T-helper 2 cell treated with Interferon-gamma antibody and Interleukin-4, amounts not matched to agents 5 μg/mL and 100 μg/mL, for 36 hours (primary cell): ENCODE measurements at regions not wholly inside any gene's neighbourhood (a gene's known extent, or its start where the extent isn't known, plus 50 kb on each side); places are given as distances from the start of the nearest gene placed in this dataset.

Source experiments
- DNase-seq: peaks from one replicate; pipeline ENCODE4 v3.0.0; 2021; ENCODE audit warnings: low spot score
- H3K27ac Mint-ChIP-seq: one replicate; pipeline ENCODE4 v1.8.0; 2021; ENCODE audit warnings: mild to moderate bottlenecking, mixed read lengths
- H3K27me3 Mint-ChIP-seq: one replicate; pipeline ENCODE4 v1.8.0; 2021; ENCODE audit warnings: low read depth, mixed read lengths
- H3K36me3 Mint-ChIP-seq: one replicate; pipeline ENCODE4 v1.8.0; 2021; ENCODE audit warnings: low read depth, mixed read lengths
- H3K4me1 Mint-ChIP-seq: one replicate; pipeline ENCODE4 v1.8.0; 2021; ENCODE audit warnings: low read depth, mixed read lengths
- H3K4me3 Mint-ChIP-seq: one replicate; pipeline ENCODE4 v1.8.0; 2022; ENCODE audit warnings: mild to moderate bottlenecking, moderate library complexity, mixed read lengths
- H3K9me3 Mint-ChIP-seq: one replicate; pipeline ENCODE4 v1.8.0; 2021; ENCODE audit warnings: mixed read lengths

DNA sequence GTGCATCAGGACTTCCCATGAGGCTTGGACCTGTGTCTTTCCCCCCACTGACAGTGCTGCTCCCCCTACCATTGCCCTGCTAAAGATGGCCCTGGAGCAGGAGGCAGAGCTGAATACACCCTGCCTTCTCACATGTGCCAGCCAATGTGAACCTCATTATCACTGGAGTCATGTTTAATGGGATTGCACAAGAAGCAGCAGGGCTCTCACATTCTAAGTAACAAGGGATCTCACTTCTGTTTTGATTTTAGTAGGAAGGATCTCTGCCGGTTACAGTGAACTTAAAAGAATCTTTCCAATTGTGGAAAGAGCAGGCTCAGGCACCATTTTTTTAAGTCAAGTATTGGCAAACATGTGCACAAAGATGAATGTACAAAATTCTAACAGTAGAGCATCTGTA is 322.1 kb upstream of the MEX3C start:
- Mint-ChIP-seq H3K4me3 (no peak overlapping the region), H3K27ac (no peak overlapping the region), H3K4me1 (peaks cover 10% of the 10 kb centered on the region), H3K9me3 (no peaks in the 10 kb centered on the region), H3K36me3 (no peaks in the 10 kb centered on the region), H3K27me3 (no peaks in the 10 kb centered on the region)
- no peak for DNase-seq

DNA sequence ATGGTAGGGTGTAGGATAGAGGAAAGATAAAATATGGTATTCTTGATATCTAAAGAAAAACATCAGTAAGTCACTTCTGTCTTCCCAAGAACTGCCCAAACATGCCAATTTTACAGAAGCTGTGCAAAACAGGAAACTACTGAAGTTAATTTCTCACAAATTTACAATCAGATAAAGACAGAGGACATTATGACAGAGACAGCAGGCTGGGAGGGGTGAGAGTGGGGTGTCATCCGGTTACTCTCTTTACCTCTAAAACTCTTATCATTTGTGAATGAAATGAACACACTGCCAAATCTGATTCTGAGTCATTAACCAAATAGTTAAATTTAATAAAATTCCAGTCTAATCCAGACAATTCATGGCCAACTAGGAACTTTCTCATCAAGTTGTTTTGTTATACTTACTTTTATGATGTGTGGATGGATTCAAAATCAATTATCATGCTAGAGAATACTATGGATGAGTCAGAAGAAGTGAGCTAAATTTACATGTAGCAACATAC is 323.2 kb upstream of the MEX3C start:
- Mint-ChIP-seq H3K36me3 (no peaks in the 10 kb centered on the region), H3K27ac (peak overlapping the region; percentile 7), H3K4me3 (no peak overlapping the region), H3K27me3 (no peaks in the 10 kb centered on the region), H3K4me1 (peaks cover 10% of the 10 kb centered on the region), H3K9me3 (no peaks in the 10 kb centered on the region)
- DNase-seq = peak; percentile 8

DNA sequence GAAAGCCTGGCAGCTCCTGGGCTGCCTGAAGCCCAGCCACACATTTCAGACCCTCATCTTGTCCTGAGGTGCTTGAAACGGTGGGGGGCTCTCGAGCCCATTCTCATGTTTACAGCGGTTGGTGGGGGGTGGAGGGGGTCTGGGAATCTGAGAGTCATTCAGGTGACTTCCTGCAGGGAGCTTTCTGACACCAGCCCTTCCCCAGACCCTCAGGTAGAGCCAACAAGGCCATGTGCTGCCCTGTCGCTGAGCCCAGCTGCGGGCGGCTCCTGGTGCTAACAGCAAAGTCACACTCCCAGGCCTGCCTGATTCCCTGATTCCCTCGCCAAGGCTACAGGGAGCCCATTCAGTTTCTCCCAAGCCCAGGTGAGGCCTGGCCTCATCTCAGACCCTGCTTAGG is 324.9 kb upstream of the MEX3C start:
- no peak overlapping the region for H3K4me3 Mint-ChIP-seq
- no peaks in the 10 kb centered on the region for H3K9me3 Mint-ChIP-seq
- H3K27me3 Mint-ChIP-seq = no peaks in the 10 kb centered on the region
- peaks cover 10% of the 10 kb centered on the region for H3K4me1 Mint-ChIP-seq
- H3K27ac Mint-ChIP-seq = no peak overlapping the region
- DNase-seq = no peak
- H3K36me3 Mint-ChIP-seq = no peaks in the 10 kb centered on the region

DNA sequence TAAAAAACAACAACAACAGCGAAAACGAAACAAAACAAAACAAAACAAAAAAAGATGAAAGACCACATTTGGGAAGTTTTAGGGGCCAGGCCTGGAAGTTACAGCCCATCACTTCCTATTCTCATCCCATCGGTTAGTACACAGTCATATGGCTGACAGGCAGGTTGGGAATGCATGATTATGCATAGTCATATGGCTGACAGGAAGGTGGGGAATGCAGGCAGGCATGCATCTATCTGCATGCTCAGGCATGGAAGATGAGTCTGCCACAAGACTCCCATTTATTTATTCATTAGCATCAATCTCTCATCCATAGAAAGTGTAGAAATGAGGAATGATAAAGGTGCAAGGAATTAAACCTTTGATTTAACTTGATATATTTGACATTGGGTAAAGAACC is 325.3 kb upstream of the MEX3C start:
- H3K36me3 Mint-ChIP-seq = no peaks in the 10 kb centered on the region
- DNase-seq = no peak
- no peak overlapping the region for H3K4me3 Mint-ChIP-seq
- no peaks in the 10 kb centered on the region for H3K27me3 Mint-ChIP-seq
- H3K9me3 Mint-ChIP-seq = no peaks in the 10 kb centered on the region
- no peak overlapping the region for H3K27ac Mint-ChIP-seq
- H3K4me1 Mint-ChIP-seq = peaks cover 10% of the 10 kb centered on the region

DNA sequence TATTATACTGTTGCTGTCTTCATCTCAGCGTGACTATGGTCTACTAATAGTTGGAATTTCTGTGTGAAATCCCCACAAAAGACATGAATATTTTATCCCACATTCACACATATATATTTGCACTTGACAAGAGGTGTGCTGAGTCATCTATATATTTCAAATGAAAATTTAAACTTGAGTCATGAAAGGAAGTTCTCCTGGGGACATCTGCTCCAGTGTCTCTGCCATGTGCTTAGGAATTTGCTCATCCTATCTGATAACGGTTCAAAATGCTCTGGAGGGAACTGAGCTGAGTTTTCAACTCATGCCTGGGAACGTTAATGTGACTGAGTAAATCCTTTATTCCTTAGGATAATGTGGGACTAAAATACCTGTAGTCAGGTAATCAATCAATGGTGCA is 326.2 kb upstream of the MEX3C start:
- H3K9me3 Mint-ChIP-seq = no peaks in the 10 kb centered on the region
- no peaks in the 10 kb centered on the region for H3K36me3 Mint-ChIP-seq
- peaks cover 10% of the 10 kb centered on the region for H3K4me1 Mint-ChIP-seq
- H3K27ac Mint-ChIP-seq = no peak overlapping the region
- no peak overlapping the region for H3K4me3 Mint-ChIP-seq
- DNase-seq = no peak
- no peaks in the 10 kb centered on the region for H3K27me3 Mint-ChIP-seq

- Mint-ChIP-seq H3K4me3 (no peak overlapping the region), H3K4me1 (peaks cover 4% of the 10 kb centered on the region), H3K36me3 (no peaks in the 10 kb centered on the region), H3K9me3 (no peaks in the 10 kb centered on the region), H3K27ac (no peak overlapping the region), H3K27me3 (no peaks in the 10 kb centered on the region)
- DNase-seq = no peak
These were observed 328.2 kb upstream of the MEX3C start for GRCh38 chr18:51525453-51526225.

DNA sequence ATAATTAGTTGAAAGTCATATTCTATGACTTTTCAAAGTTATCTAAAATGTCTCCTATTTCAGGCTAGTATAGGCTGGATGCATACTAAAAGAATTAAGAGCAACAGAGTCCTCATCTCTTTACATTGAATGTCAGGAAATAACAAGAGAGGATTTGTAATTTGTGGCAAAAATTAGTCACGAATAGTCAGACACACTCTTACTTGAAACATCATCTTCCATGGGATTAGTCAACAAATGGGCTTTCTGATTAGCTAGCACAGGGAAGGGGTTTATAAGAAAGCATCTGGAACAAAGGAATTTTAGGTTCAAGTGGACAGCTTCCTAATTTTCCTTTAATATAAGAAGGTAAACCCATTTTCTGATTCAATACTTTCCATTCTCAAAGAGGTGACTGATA is 330.3 kb upstream of the MEX3C start:
- no peak overlapping the region for H3K4me3 Mint-ChIP-seq
- no peaks in the 10 kb centered on the region for H3K4me1 Mint-ChIP-seq
- no peaks in the 10 kb centered on the region for H3K9me3 Mint-ChIP-seq
- H3K27ac Mint-ChIP-seq = no peak overlapping the region
- no peaks in the 10 kb centered on the region for H3K27me3 Mint-ChIP-seq
- no peaks in the 10 kb centered on the region for H3K36me3 Mint-ChIP-seq
- DNase-seq = no peak

GRCh38 chr18:51531501-51531900 is 334.0 kb upstream of the MEX3C start:
- Mint-ChIP-seq H3K9me3 (no peaks in the 10 kb centered on the region), H3K4me1 (no peaks in the 10 kb centered on the region), H3K27ac (no peak overlapping the region), H3K36me3 (no peaks in the 10 kb centered on the region), H3K4me3 (no peak overlapping the region), H3K27me3 (peaks cover 3% of the 10 kb centered on the region)
- DNase-seq = no peak

DNA sequence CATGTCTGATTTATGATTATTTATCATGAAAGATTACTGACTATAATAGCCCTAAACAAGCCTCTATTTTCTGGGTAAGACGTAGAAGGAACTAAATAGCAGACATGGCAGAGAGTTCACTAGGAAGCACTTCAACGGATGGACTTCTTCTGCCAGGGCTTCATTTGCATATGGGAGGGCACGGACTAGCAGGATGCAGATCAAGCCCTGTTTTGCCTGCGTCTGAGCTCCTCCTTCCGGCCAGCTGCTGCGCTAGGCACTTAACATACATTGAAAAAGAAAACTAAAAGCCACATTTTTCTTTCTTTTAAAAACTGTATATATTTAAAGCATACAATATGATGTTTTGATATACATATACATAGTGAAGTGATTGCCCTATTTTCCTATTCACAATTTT is 340.0 kb upstream of the MEX3C start:
- Mint-ChIP-seq H3K36me3 (no peaks in the 10 kb centered on the region), H3K27ac (no peak overlapping the region), H3K4me3 (no peak overlapping the region), H3K4me1 (no peaks in the 10 kb centered on the region), H3K27me3 (peaks cover 3% of the 10 kb centered on the region), H3K9me3 (no peaks in the 10 kb centered on the region)
- DNase-seq = no peak

DNA sequence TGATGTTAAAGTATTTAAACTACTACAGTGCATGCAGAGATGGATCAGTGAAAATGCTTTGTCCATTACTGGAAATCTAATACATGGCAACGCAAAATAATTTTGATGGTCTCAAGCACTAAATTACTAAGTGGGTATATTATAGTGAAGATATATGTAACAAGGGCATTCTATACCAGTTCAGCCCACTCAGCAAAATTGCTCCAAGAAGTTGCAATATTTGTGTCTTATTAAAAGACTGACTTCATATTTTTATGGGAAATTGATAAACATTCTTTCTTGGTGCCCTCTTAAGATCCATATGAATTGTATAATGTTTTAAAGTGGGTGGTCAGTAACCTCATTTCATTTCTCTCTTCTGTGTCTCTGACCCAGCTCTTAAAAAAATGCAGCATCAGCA is 343.1 kb upstream of the MEX3C start:
- no peak for DNase-seq
- Mint-ChIP-seq H3K4me3 (no peak overlapping the region), H3K36me3 (no peaks in the 10 kb centered on the region), H3K9me3 (no peaks in the 10 kb centered on the region), H3K27ac (no peak overlapping the region), H3K27me3 (no peaks in the 10 kb centered on the region), H3K4me1 (peaks cover 1% of the 10 kb centered on the region)

GRCh38 chr18:51541230-51541629 is 343.7 kb upstream of the MEX3C start:
- peaks cover 1% of the 10 kb centered on the region for H3K4me1 Mint-ChIP-seq
- no peaks in the 10 kb centered on the region for H3K9me3 Mint-ChIP-seq
- no peak overlapping the region for H3K27ac Mint-ChIP-seq
- no peak overlapping the region for H3K4me3 Mint-ChIP-seq
- no peak for DNase-seq
- no peaks in the 10 kb centered on the region for H3K27me3 Mint-ChIP-seq
- H3K36me3 Mint-ChIP-seq = no peaks in the 10 kb centered on the region

GRCh38 chr18:51543658-51544155 is 346.2 kb upstream of the MEX3C start:
- Mint-ChIP-seq H3K27me3 (no peaks in the 10 kb centered on the region), H3K27ac (no peak overlapping the region), H3K4me3 (no peak overlapping the region), H3K36me3 (no peaks in the 10 kb centered on the region), H3K4me1 (peaks cover 1% of the 10 kb centered on the region), H3K9me3 (no peaks in the 10 kb centered on the region)
- DNase-seq = no peak

- no peaks in the 10 kb centered on the region for H3K36me3 Mint-ChIP-seq
- no peaks in the 10 kb centered on the region for H3K9me3 Mint-ChIP-seq
- no peak overlapping the region for H3K4me3 Mint-ChIP-seq
- H3K27me3 Mint-ChIP-seq = no peaks in the 10 kb centered on the region
- no peak overlapping the region for H3K27ac Mint-ChIP-seq
- DNase-seq = no peak
- peaks cover 1% of the 10 kb centered on the region for H3K4me1 Mint-ChIP-seq
These were observed 348.0 kb upstream of the MEX3C start for GRCh38 chr18:51545446-51545845.

DNA sequence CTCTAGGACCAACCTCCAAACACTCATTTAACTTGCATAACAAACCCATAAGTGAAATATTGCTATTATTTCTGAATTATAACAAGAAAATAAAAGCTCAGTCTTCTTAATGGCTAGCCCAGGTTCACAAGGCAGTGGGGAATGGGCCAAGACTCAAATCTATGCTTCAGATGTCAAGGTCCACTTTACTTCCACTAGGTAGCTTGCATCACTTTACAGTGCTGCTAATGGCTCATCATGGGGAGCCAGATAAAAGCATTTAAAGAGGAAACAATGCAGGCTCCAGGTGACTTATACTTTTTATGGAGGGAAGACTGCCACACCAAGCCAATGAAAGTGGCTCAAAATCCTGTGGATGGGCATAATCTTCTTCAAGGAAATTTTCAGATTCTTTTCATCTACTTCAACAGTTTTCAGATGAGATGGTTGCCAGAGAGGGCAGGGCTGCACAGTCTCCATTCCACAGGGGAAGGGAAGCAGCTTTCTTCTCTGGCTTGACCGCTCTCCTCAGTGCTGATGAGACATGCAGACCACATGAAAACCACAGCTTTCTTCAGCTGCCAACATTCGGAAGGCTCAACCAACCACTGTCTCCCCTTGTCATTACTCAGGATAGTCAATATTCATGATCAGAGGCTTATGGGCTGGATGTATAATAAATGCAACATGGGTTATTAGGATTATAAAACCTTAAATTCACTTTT is 361.9 kb upstream of the MEX3C start:
- Mint-ChIP-seq H3K4me3 (no peak overlapping the region), H3K36me3 (no peaks in the 10 kb centered on the region), H3K4me1 (no peaks in the 10 kb centered on the region), H3K27me3 (no peaks in the 10 kb centered on the region), H3K9me3 (no peaks in the 10 kb centered on the region), H3K27ac (no peak overlapping the region)
- DNase-seq = no peak
